ENCODE measurements at regions not wholly inside any gene's neighbourhood (a gene's known extent, or its start where the extent isn't known, plus 50 kb on each side); places are given as distances from the start of the nearest gene placed in this dataset.

- no peak for DNase-seq
- Histone ChIP-seq H3K27ac (ENCODE audit: low read depth in 1 of 2, low read length in 1 of 2) (no peak overlapping the region), H3K27me3 (ENCODE audit: control insufficient read depth in 3 of 3, insufficient read depth in 3 of 3, low read length in 2 of 3) (no peaks in the 10 kb centered on the region), H3K36me3 (ENCODE audit: control insufficient read depth in 4 of 4, insufficient read depth in 4 of 4, low read length in 4 of 4) (no peaks in the 10 kb centered on the region), H3K9ac (ENCODE audit: insufficient read depth in 1 of 2, low read length in 2 of 2) (no peak overlapping the region), H3K4me3 (no peak overlapping the region), H3K9me3 (ENCODE audit: control insufficient read depth in 4 of 4, insufficient read depth in 3 of 4, low read length in 3 of 4) (no peaks in the 10 kb centered on the region), H3K4me1 (ENCODE audit: control insufficient read depth in 5 of 5, insufficient read depth in 5 of 5, low read length in 5 of 5) (no peaks in the 10 kb centered on the region)
- 61 to 82% methylated on average over 1 of the region's 1 CpG for WGBS, 2 donors
- no peak for TF ChIP-seq CTCF (IDR thresholded peaks at IDR 0.05; ENCODE audit: control extremely low read depth, extremely low read depth)
- no peak for ATAC-seq (ENCODE audit: insufficient read depth, low FRiP score)
Measured at GRCh38 chr11:30730011-30730410, 143.9 kb upstream of the MPPED2 start.

GRCh38 chr11:30729187-30729713, 143.1 kb upstream of the MPPED2 start:
- Histone ChIP-seq H3K9ac (ENCODE audit: insufficient read depth in 1 of 2, low read length in 2 of 2) (no peak overlapping the region), H3K27ac (ENCODE audit: low read depth in 1 of 2, low read length in 1 of 2) (no peak overlapping the region), H3K36me3 (ENCODE audit: control insufficient read depth in 4 of 4, insufficient read depth in 4 of 4, low read length in 4 of 4) (no peaks in the 10 kb centered on the region), H3K9me3 (ENCODE audit: control insufficient read depth in 4 of 4, insufficient read depth in 3 of 4, low read length in 3 of 4) (no peaks in the 10 kb centered on the region), H3K4me1 (ENCODE audit: control insufficient read depth in 5 of 5, insufficient read depth in 5 of 5, low read length in 5 of 5) (no peaks in the 10 kb centered on the region), H3K4me3 (no peak overlapping the region), H3K27me3 (ENCODE audit: control insufficient read depth in 3 of 3, insufficient read depth in 3 of 3, low read length in 2 of 3) (no peaks in the 10 kb centered on the region)
- TF ChIP-seq CTCF (IDR thresholded peaks at IDR 0.05; ENCODE audit: control extremely low read depth, extremely low read depth): no peak
- 16 to 28% methylated on average over 1 of the region's 1 CpG for WGBS, 2 donors
- no peak for ATAC-seq (ENCODE audit: insufficient read depth, low FRiP score)
- DNase-seq: no peak

GRCh38 chr11:30725645-30726195, 139.6 kb upstream of the MPPED2 start:
- no peak for ATAC-seq (ENCODE audit: insufficient read depth, low FRiP score)
- no peaks in the 10 kb centered on the region for H3K4me1 ChIP-seq (ENCODE audit: control insufficient read depth in 5 of 5, insufficient read depth in 5 of 5, low read length in 5 of 5)
- H3K27ac ChIP-seq (ENCODE audit: low read depth in 1 of 2, low read length in 1 of 2): no peak overlapping the region
- no peak overlapping the region for H3K9ac ChIP-seq (ENCODE audit: insufficient read depth in 1 of 2, low read length in 2 of 2)
- WGBS, 2 donors: 57 to 70% methylated on average over 2 of the region's 2 CpGs
- H3K4me3 ChIP-seq: no peak overlapping the region
- no peak for TF ChIP-seq CTCF (IDR thresholded peaks at IDR 0.05; ENCODE audit: control extremely low read depth, extremely low read depth)
- no peaks in the 10 kb centered on the region for H3K36me3 ChIP-seq (ENCODE audit: control insufficient read depth in 4 of 4, insufficient read depth in 4 of 4, low read length in 4 of 4)
- no peak for DNase-seq
- H3K9me3 ChIP-seq (ENCODE audit: control insufficient read depth in 4 of 4, insufficient read depth in 3 of 4, low read length in 3 of 4): no peaks in the 10 kb centered on the region
- no peaks in the 10 kb centered on the region for H3K27me3 ChIP-seq (ENCODE audit: control insufficient read depth in 3 of 3, insufficient read depth in 3 of 3, low read length in 2 of 3)

GRCh38 chr11:30724274-30724673, 138.1 kb upstream of the MPPED2 start:
- H3K9me3 ChIP-seq (ENCODE audit: control insufficient read depth in 4 of 4, insufficient read depth in 3 of 4, low read length in 3 of 4): no peaks in the 10 kb centered on the region
- DNase-seq (no peak), ATAC-seq (ENCODE audit: insufficient read depth, low FRiP score) (no peak)
- no peak overlapping the region for H3K27ac ChIP-seq (ENCODE audit: low read depth in 1 of 2, low read length in 1 of 2)
- H3K36me3 ChIP-seq (ENCODE audit: control insufficient read depth in 4 of 4, insufficient read depth in 4 of 4, low read length in 4 of 4): no peaks in the 10 kb centered on the region
- no peak overlapping the region for H3K9ac ChIP-seq (ENCODE audit: insufficient read depth in 1 of 2, low read length in 2 of 2)
- TF ChIP-seq CTCF (IDR thresholded peaks at IDR 0.05; ENCODE audit: control extremely low read depth, extremely low read depth): no peak
- no peak overlapping the region for H3K4me3 ChIP-seq
- no peaks in the 10 kb centered on the region for H3K4me1 ChIP-seq (ENCODE audit: control insufficient read depth in 5 of 5, insufficient read depth in 5 of 5, low read length in 5 of 5)
- H3K27me3 ChIP-seq (ENCODE audit: control insufficient read depth in 3 of 3, insufficient read depth in 3 of 3, low read length in 2 of 3): no peaks in the 10 kb centered on the region

All from lung (tissue), 11 donors.